GM18505 (cell line): ENCODE measurements at regions not wholly inside any gene's neighbourhood (a gene's known extent, or its start where the extent isn't known, plus 50 kb on each side); places are given as distances from the start of the nearest gene placed in this dataset.

ENCODE experiments used
- ATAC-seq: cut with Tn5 transposase; IDR thresholded peaks from one replicate; pipeline ENCODE4 v1.9.1; 2021; ENCODE audit not compliant: unreplicated experiment
- POLR2A ChIP-seq: IDR thresholded peaks from 4 replicates; pipeline ENCODE4 v1.6.1; 2011; ENCODE audit warnings: borderline replicate concordance; ENCODE audit not compliant: insufficient read depth, insufficient read length; ENCODE audit errors: extremely low read depth

- TF ChIP-seq POLR2A, result no peak
- no peak for ATAC-seq
Observed at GRCh38 chr16:87065446-87066132, 251.6 kb downstream of the C16orf95 start.

DNA sequence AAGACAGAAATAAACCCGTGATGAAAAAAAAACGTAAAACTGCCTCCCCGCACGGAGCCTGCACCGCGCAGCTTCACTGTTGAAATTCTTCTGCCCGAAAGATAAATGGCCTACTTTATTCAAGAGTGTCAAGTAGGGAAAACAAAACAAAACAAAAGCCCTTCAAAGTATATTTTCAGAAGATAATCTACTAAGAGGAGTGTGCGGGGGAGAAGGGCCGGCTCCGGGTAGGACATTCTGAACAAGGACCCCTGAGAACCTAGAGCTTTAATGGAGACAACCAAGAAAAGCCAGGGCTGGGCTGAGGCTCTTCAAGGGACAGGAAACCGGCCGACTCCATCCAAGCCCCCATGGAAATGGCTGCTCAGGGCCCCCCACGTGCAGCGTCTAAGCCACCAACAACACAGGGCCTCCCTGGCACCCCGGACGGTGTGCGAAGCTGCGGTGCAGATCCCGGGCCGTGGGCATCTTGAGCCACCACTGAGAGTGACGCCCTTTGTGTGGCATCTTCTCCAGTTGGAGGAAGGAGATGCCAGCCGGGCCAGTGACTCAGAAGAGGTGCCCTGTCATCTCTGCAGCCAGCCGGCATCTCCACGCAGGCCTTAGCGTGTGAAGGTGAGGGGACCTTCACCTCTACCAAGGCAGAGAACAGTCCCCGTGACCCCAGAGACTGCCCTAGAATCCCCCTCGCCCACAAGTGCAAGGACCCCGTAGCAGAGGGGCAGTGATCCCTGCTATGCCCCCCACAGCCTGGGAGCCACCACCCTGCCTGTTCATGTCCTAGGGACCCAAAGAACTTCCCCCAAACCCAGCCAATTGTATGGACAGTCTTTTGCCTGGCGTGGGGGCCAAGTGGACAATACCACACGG, 250.8 kb downstream of the C16orf95 start:
- no peak for ATAC-seq
- TF ChIP-seq POLR2A, result no peak

DNA sequence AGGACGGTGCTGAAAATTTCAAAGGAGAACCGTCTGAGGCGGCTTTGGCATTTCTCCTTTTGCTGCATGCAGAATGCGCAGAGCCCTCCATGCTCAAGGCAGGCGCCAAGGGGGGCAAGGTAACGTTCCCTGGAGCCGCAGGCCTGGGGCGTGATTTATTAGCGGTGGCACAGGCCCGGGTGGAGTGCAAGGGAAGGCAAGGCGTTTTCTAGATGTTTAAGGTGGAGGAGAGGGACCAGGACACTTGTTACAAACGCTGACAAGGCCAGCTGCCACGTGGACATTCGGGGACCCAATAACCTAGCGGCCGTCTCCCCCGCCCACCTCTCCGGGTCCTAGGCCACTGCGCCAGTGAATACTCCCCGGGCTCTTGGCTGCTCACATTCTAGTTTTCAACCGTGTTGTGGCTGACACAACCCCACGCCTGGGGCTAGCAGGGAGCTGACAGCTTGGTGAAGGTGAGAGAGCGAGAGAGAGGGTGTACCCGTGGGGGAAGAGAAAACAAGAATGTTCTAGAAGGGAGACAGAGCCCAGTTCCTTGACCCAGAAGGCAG, 250.1 kb downstream of the C16orf95 start:
- TF ChIP-seq POLR2A, result no peak
- no peak for ATAC-seq

- TF ChIP-seq POLR2A, result no peak
- ATAC-seq, result no peak
Observed at GRCh38 chr16:87067836-87068761, 249.1 kb downstream of the C16orf95 start.

DNA sequence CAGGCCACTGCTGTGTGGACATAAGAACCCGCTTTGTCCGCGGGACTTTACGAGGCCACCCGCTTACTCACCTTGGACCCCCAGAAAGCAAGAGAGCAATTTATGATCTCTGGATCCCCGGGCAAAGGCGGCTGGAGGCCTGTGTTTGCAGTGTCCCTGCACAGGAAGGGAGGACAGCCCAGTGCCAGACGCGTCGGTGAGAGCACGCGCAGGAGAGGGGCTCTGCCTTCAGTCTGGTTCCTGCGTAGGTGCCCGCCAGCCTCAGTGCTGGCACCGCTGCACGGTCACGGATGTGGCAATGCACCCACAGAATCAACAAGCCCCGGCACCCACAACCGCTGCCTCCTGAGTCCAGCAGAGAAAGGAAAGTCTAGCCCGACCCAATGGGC, 248.4 kb downstream of the C16orf95 start:
- TF ChIP-seq POLR2A, result no peak
- no peak for ATAC-seq

DNA sequence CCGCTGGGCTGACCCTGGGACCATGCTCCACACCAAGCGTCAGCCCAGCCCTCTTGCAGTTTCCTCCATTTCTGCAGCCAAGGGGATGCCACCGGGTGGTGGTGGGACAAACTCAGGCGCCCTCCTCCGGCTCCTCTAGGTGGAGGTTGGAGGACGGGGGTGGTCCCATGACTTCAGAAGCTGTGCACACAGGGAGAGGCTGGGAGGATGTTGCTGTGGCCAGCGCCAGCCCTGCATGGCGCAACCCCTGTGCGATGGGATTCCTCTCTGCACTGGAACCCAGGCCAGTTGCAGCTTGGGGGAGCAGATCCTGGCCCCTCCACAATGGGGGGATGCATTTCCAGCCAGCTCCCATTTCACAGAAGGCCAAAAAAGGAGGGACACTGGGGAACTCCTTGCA, 246.5 kb downstream of the C16orf95 start:
- ATAC-seq, result no peak

DNA sequence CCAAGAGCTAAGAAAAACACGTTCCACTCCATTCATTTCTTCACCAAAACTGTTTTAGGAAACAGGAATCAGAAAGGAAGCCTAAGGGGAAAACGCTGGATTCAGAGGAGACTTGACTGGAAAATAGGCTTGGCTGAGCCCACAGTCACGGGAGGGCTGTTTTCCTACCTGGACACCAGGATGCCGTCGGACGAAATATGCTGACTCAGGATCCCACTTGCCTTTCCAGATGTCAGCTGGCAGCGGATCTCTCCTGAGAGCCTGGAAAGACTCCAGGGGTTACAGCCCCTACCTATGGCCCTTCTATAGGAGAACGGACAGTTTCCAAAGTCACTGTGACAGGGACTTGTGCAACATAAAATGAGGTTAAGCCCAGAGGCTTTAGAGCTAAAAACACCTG, 245.1 kb downstream of the C16orf95 start:
- no peak for TF ChIP-seq POLR2A
- ATAC-seq, result no peak

More for the DNA sequence above, 246.5 kb downstream of the C16orf95 start:
- no peak for TF ChIP-seq POLR2A

DNA sequence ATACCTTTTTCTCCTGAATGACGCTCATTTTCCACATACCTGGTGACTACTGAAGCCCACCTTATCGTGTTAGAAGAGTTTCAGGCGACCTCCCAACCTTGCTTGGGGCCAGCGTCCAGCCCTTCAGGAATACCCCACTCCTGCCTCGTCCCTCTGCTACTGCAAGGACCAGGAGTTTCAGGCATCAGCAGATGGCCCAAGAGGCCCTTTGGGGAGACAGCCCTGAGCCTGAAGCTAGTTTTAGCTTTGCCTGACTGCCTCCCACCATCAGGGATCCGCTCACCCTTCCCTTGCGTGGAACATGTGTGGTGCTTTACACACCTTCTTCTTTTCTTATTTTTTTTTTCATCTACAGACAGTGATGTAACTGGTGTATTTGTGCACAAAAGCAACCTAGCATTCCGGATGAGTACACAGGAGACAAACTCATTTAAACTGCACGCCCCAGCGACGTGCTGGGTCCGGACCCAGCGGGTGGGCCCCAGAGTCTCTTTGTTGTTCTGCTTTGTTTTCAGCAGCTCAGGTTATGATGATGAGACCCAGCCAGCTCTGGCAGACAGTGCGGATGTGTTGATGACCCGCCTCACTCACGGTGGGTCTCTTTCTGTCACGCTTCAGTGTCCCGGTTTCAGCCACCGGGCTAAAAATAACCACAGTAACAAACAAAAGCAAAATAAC, 242.4 kb downstream of the C16orf95 start:
- no peak for TF ChIP-seq POLR2A
- no peak for ATAC-seq

GRCh38 chr16:87075319-87075860, 241.8 kb downstream of the C16orf95 start:
- no peak for TF ChIP-seq POLR2A
- no peak for ATAC-seq

DNA sequence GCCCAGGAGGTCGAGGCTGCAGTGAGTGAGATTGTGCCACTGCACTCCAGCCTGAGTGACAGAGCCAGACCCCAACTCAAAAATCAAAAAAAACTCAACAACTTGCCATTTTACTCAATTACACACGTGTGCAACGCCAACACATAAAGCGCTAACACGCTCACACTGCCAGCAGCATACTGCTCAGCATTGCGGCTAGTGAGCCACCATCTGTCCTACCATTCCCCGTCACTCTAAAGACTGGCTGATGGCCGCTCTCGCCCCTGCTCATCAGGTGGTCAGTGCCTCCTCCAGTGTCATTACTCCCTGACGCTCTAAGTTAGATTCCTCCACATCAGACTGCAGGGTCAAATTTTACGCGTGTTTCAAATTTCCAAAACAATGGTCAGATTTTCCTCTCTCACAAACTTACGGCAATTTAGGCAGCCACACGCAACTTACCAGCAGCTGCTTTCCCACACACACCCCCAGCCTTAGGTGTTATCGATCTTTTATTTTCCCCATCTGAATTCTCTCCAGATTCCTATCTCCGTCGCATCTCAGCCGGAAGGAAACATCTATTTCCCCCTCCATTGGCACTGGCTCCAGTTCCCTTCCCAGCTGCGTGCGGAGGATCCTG, 240.8 kb downstream of the C16orf95 start:
- no peak for TF ChIP-seq POLR2A
- no peak for ATAC-seq

- ATAC-seq, result no peak
- TF ChIP-seq POLR2A, result no peak
Observed at GRCh38 chr16:87076950-87077749, 240.0 kb downstream of the C16orf95 start.

DNA sequence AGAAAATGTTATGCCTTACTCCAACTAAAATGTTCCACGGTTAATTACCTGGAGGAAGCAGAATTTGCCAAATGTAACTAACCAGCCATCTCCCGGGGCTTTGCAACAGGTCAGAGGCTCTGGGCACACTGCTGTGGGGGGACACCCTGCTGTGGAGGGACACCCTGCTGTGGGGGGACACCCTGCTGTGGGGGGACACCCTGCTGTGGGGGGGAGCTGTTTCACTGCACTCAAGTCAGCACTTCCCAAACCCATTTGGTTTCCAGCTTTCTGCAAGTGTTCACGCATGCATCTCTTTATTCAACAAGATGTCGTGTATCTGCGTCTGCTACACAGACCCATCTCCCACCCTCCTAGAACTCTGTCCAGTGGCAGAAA, 239.5 kb downstream of the C16orf95 start:
- TF ChIP-seq POLR2A, result no peak
- no peak for ATAC-seq
